HepG2 (cell line): ENCODE measurements at regions not wholly inside any gene's neighbourhood (a gene's known extent, or its start where the extent isn't known, plus 50 kb on each side); places are given as distances from the start of the nearest gene placed in this dataset.

Source experiments
- ATAC-seq: fragments of 200-7000 bp; cut with Tn5 transposase; 3 replicates; pipeline ENCODE4 v1.9.1; 2020; ENCODE audit warnings: mild to moderate bottlenecking, moderate library complexity
- BruUV-seq: library from RNA; stranded (reverse); fragments of 400-500 nt; replicated peaks from 2 replicates; lab custom pipeline; 2021; lab: Mats Ljungman, UMichigan
- CTCF ChIA-PET: fragments of 300-600 bp; formaldehyde crosslinking; extraction: SDS; loops from one replicate; lab custom pipeline; 2021; ENCODE audit warnings: low total read pairs, inconsistent platforms, low intra/inter-chr PET ratio; lab: Yijun Ruan, JAX
- POLR2A ChIA-PET: fragments of 350-600 bp; sonication (Branson Sonifier 250); formaldehyde crosslinking; loops from one replicate; lab custom pipeline; 2020; ENCODE audit warnings: antibody characterized with exemption, inconsistent platforms; lab: Yijun Ruan, JAX
- DNase-seq: peaks from one replicate; pipeline ENCODE4 v3.0.0-alpha.2; 2015; ENCODE audit warnings: low spot score
- FAIRE-seq: peaks from 3 replicates; lab custom pipeline; 2011; peaks lifted over from hg19 to GRCh38; lab: Jason Lieb, UNC
- H2AFZ ChIP-seq: one replicate; pipeline ENCODE4 v1.6.1; 2011; ENCODE audit warnings: low read length, inconsistent platforms
- H3K27ac ChIP-seq: fragments of 300-600 bp; 3 replicates; pipeline ENCODE4 v1.8.0; 2011; ENCODE audit warnings: mixed run types, mild to moderate bottlenecking, mixed read lengths, low read length, inconsistent platforms; ENCODE audit not compliant: insufficient read depth; ENCODE audit errors: extremely low read length
- H3K27me3 ChIP-seq, 2 experiments: fragments of 200-600 bp in 1 of 2; 2 replicates in 1 of 2; 3 replicates in 1 of 2; pipeline versions ENCODE4 v1.6.0 to v1.8.0; 2011; ENCODE audit warnings: low read length in 2 of 2, mild to moderate bottlenecking in 2 of 2, moderate library complexity in 2 of 2, inconsistent platforms in 1 of 2; ENCODE audit not compliant: insufficient read depth in 2 of 2, control insufficient read depth in 1 of 2
- H3K36me3 ChIP-seq, 2 experiments: fragments of 200-600 bp in 1 of 2; replicated peaks in 1 of 2; 2 replicates in 1 of 2; 3 replicates in 1 of 2; pipeline versions ENCODE4 v1.5.1 to v1.8.0; 2011; ENCODE audit warnings: low read length in 2 of 2, inconsistent platforms in 1 of 2; ENCODE audit not compliant: insufficient read depth in 2 of 2, control insufficient read depth in 1 of 2
- H3K4me1 ChIP-seq: 2 replicates; pipeline ENCODE4 v1.5.1; 2012; ENCODE audit warnings: low read length, inconsistent platforms; ENCODE audit not compliant: insufficient read depth
- H3K4me2 ChIP-seq: 2 replicates; pipeline ENCODE4 v1.6.0; 2011; ENCODE audit warnings: low read depth, low read length, inconsistent platforms
- H3K4me3 ChIP-seq, 3 experiments: fragments of 200-600 bp in 1 of 3; sonication (generic), shearing (Covaris generic) in 1 of 3; replicated peaks in 1 of 3; 2 replicates each; pipeline ENCODE4 v1.5.1; 2011 to 2016; ENCODE audit warnings: low read length in 3 of 3, inconsistent platforms in 2 of 3, low read depth in 2 of 3, mild to moderate bottlenecking in 2 of 3, control low read depth in 1 of 3, mixed read lengths in 1 of 3; ENCODE audit not compliant: insufficient read depth in 1 of 3
- H3K79me2 ChIP-seq: one replicate; pipeline ENCODE4 v1.6.1; 2011; ENCODE audit warnings: low read length, inconsistent platforms; ENCODE audit not compliant: insufficient read depth
- H3K9ac ChIP-seq: 2 replicates; pipeline ENCODE4 v1.6.0; 2011; ENCODE audit warnings: mild to moderate bottlenecking, low read depth, low read length, inconsistent platforms; ENCODE audit not compliant: insufficient read depth
- H3K9me3 ChIP-seq: 2 replicates; pipeline ENCODE4 v1.5.1; 2012; ENCODE audit warnings: mild to moderate bottlenecking, low read length
- H4K20me1 ChIP-seq: 2 replicates; pipeline ENCODE4 v1.6.0; 2011; ENCODE audit warnings: inconsistent platforms, mild to moderate bottlenecking, low read length, moderate library complexity; ENCODE audit not compliant: insufficient read depth
- HDAC1 ChIP-seq: sonication (generic); formaldehyde crosslinking; IDR thresholded peaks from 2 replicates; pipeline ENCODE4 v1.5.1; 2020; ENCODE audit warnings: mild to moderate bottlenecking, missing genetic modification reagents
- IRF1 ChIP-seq: sonication (generic); formaldehyde crosslinking; IDR thresholded peaks from 2 replicates; pipeline ENCODE4 v1.4.0; 2020; ENCODE audit warnings: low read depth, mild to moderate bottlenecking, missing genetic modification reagents
- KLF16 ChIP-seq, 2 experiments: sonication (generic) in 1 of 2; formaldehyde crosslinking in 1 of 2; IDR thresholded peaks; 2 replicates each; pipeline versions ENCODE4 v1.6.1 to v1.8.0; 2016 to 2023; ENCODE audit warnings: missing genetic modification reagents in 2 of 2, missing compliant biosample characterization in 1 of 2
- NFE2L1 ChIP-seq: sonication (generic); formaldehyde crosslinking; IDR thresholded peaks from 2 replicates; pipeline ENCODE4 v1.4.0; 2020; ENCODE audit warnings: missing genetic modification reagents, mild to moderate bottlenecking, borderline replicate concordance
- PPARG ChIP-seq: conservative IDR thresholded peaks from 2 replicates; pipeline ENCODE4 v1.6.1; 2016; ENCODE audit warnings: missing biosample characterization, missing genetic modification reagents
- PRPF4 ChIP-seq: fragments of 200-400 bp; formaldehyde crosslinking; IDR thresholded peaks from 2 replicates; pipeline ENCODE4 v1.6.1; 2016; ENCODE audit warnings: low read length, low read depth; ENCODE audit not compliant: poor library complexity, severe bottlenecking
- REXO4 ChIP-seq: sonication (generic); formaldehyde crosslinking; IDR thresholded peaks from 2 replicates; pipeline ENCODE4 v1.8.0; 2022; ENCODE audit warnings: missing genetic modification reagents, mild to moderate bottlenecking, borderline replicate concordance
- ZBTB1 ChIP-seq: sonication (generic); formaldehyde crosslinking; IDR thresholded peaks from 2 replicates; pipeline ENCODE4 v1.4.0; 2020; ENCODE audit warnings: missing genetic modification reagents, borderline replicate concordance
- ZC3H4 ChIP-seq: sonication (generic); formaldehyde crosslinking; IDR thresholded peaks from 2 replicates; pipeline ENCODE4 v1.4.0; 2020; ENCODE audit warnings: missing genetic modification reagents, borderline replicate concordance
- ZNF281 ChIP-seq: sonication (generic); formaldehyde crosslinking; IDR thresholded peaks from 2 replicates; pipeline ENCODE4 v1.4.0; 2020; ENCODE audit warnings: missing genetic modification reagents, borderline replicate concordance
- ZNF615 ChIP-seq: sonication (generic); formaldehyde crosslinking; IDR thresholded peaks from 2 replicates; pipeline ENCODE4 v1.5.0; 2020; ENCODE audit warnings: mild to moderate bottlenecking, missing genetic modification reagents, borderline replicate concordance
- ZSCAN21 ChIP-seq: sonication (generic); formaldehyde crosslinking; IDR thresholded peaks from 2 replicates; pipeline ENCODE4 v1.8.0; 2022; ENCODE audit warnings: mild to moderate bottlenecking, missing genetic modification reagents, moderate library complexity, borderline replicate concordance
- in situ Hi-C: cut with HindIII; loops from 2 replicates; pipeline ENCODE4 v1.10.0; 2017; ENCODE audit warnings: low pct_unique_long_range_greater_than_20kb; ENCODE audit not compliant: extremely low pct_ligation_motif_present
- intact Hi-C: fragments of 100-400 bp; cut with micrococcal nuclease; formaldehyde crosslinking; loops from one replicate; pipeline ENCODE4 v1.10.0; 2022; ENCODE audit not compliant: unreplicated experiment
- TF ChIP-seq, protein P1 (sequence below): sonication (generic); formaldehyde crosslinking; IDR thresholded peaks from 2 replicates; pipeline ENCODE4 v1.4.0; 2020; ENCODE audit warnings: mild to moderate bottlenecking, missing genetic modification reagents
- TF ChIP-seq, protein P2 (sequence below): sonication (generic); formaldehyde crosslinking; IDR thresholded peaks from 2 replicates; pipeline ENCODE4 v1.5.0; 2020; ENCODE audit warnings: missing genetic modification reagents, mild to moderate bottlenecking, borderline replicate concordance
- TF ChIP-seq, protein P3 (sequence below): sonication (generic); formaldehyde crosslinking; IDR thresholded peaks from 2 replicates; pipeline ENCODE4 v1.5.0; 2020; ENCODE audit warnings: mild to moderate bottlenecking, missing genetic modification reagents
- TF ChIP-seq, protein P4 (sequence below): IDR thresholded peaks from 2 replicates; pipeline ENCODE4 v1.6.1; 2016; ENCODE audit warnings: low read depth, borderline replicate concordance
- TF ChIP-seq, protein P5 (sequence below): sonication (generic); formaldehyde crosslinking; IDR thresholded peaks from 2 replicates; pipeline ENCODE4 v1.8.0; 2022; ENCODE audit warnings: mild to moderate bottlenecking, missing genetic modification reagents

DNA sequence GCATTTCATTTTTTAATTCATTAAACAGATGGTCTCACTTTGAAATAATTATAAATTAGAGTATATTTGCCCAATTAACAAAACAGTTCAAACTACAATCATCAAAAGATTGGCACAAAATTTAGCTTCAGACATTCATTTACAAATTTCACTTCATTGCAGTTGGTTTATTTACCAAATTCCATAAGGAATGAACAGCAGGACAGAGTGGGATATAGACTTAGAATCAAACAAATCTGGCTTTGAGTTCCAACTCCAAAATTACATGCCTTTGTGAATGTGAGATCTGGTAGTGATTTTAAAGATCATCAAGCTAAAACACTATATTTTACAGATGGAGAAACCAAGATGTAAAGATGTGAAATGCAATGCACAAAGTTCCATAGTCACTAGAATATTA is 310.7 kb upstream of the CNTN5 start:
- no peak overlapping the region for H2AFZ ChIP-seq
- intact Hi-C loops (no loop called here), in situ Hi-C loops (no loop called here)
- peaks cover 6% of the 10 kb centered on the region for H3K9me3 ChIP-seq
- H3K4me2 ChIP-seq, result no peak overlapping the region
- H3K27me3 ChIP-seq, result no peaks in the 10 kb centered on the region
- no TSS peak for BruUV-seq
- ChIA-PET CTCF (no interaction called here), POLR2A (no interaction called here)
- no peaks in the 10 kb centered on the region for H3K79me2 ChIP-seq
- no peak overlapping the region for H3K9ac ChIP-seq
- H3K27ac ChIP-seq, result no peak overlapping the region
- no peaks in the 10 kb centered on the region for H4K20me1 ChIP-seq
- no peaks in the 10 kb centered on the region for H3K4me1 ChIP-seq
- DNase-seq (no peak), FAIRE-seq (no peak), ATAC-seq (no peak)
- H3K36me3 ChIP-seq, result no peaks in the 10 kb centered on the region
- H3K4me3 ChIP-seq, result no peak overlapping the region
- TF ChIP-seq, protein P1, sequence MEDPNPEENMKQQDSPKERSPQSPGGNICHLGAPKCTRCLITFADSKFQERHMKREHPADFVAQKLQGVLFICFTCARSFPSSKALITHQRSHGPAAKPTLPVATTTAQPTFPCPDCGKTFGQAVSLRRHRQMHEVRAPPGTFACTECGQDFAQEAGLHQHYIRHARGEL, result no peak
- TF ChIP-seq, protein P2, sequence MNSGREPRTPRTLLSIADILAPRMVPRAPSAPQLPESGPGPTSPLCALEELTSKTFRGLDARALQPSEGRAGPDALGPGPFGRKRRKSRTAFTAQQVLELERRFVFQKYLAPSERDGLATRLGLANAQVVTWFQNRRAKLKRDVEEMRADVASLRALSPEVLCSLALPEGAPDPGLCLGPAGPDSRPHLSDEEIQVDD (CRISPR knock-in tag), result no peak
- TF ChIP-seq, protein P3, sequence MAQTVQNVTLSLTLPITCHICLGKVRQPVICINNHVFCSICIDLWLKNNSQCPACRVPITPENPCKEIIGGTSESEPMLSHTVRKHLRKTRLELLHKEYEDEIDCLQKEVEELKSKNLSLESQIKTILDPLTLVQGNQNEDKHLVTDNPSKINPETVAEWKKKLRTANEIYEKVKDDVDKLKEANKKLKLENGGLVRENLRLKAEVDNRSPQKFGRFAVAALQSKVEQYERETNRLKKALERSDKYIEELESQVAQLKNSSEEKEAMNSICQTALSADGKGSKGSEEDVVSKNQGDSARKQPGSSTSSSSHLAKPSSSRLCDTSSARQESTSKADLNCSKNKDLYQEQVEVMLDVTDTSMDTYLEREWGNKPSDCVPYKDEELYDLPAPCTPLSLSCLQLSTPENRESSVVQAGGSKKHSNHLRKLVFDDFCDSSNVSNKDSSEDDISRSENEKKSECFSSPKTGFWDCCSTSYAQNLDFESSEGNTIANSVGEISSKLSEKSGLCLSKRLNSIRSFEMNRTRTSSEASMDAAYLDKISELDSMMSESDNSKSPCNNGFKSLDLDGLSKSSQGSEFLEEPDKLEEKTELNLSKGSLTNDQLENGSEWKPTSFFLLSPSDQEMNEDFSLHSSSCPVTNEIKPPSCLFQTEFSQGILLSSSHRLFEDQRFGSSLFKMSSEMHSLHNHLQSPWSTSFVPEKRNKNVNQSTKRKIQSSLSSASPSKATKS (CRISPR knock-in tag), result no peak
- TF ChIP-seq ZNF615 (CRISPR knock-in tag) (no peak), PPARG (CRISPR knock-in tag) (no peak), PRPF4 (no peak), ZC3H4 (CRISPR knock-in tag) (no peak), KLF16 (CRISPR knock-in tag; IDR thresholded peaks at IDR 0.05) (no peak), HDAC1 (CRISPR knock-in tag) (no peak), NFE2L1 (CRISPR knock-in tag) (no peak), ZBTB1 (CRISPR knock-in tag) (no peak), ZNF281 (CRISPR knock-in tag) (no peak), IRF1 (CRISPR knock-in tag) (no peak), ZSCAN21 (CRISPR knock-in tag) (no peak), REXO4 (CRISPR knock-in tag) (no peak)
- TF ChIP-seq, protein P4, sequence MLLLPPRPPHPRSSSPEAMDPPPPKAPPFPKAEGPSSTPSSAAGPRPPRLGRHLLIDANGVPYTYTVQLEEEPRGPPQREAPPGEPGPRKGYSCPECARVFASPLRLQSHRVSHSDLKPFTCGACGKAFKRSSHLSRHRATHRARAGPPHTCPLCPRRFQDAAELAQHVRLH, result no peak
- TF ChIP-seq, protein P5, sequence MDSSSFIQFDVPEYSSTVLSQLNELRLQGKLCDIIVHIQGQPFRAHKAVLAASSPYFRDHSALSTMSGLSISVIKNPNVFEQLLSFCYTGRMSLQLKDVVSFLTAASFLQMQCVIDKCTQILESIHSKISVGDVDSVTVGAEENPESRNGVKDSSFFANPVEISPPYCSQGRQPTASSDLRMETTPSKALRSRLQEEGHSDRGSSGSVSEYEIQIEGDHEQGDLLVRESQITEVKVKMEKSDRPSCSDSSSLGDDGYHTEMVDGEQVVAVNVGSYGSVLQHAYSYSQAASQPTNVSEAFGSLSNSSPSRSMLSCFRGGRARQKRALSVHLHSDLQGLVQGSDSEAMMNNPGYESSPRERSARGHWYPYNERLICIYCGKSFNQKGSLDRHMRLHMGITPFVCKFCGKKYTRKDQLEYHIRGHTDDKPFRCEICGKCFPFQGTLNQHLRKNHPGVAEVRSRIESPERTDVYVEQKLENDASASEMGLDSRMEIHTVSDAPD (CRISPR knock-in tag), result no peak
